SK-N-SH (cell line): ENCODE measurements at regions not wholly inside any gene's neighbourhood (a gene's known extent, or its start where the extent isn't known, plus 50 kb on each side); places are given as distances from the start of the nearest gene placed in this dataset.

Source experiments
- CHD2 ChIP-seq: fragments of 150-350 bp; IDR thresholded peaks from 2 replicates; pipeline ENCODE4 v1.6.1; 2018; ENCODE audit warnings: low read length; ENCODE audit not compliant: partially characterized antibody
- ELF1 ChIP-seq: IDR thresholded peaks from 2 replicates; pipeline ENCODE4 v1.4.0; 2012
- EP300 ChIP-seq, 2 experiments: IDR thresholded peaks; 2 replicates each; pipeline versions ENCODE4 v1.4.0 to v1.6.1; 2012; ENCODE audit warnings: borderline replicate concordance in 1 of 2, low read depth in 1 of 2, low read length in 1 of 2
- EZH2phosphoT487 ChIP-seq: fragments of 200-600 bp; sonication (generic); IDR thresholded peaks from 2 replicates; pipeline ENCODE4 v1.6.1; 2017; ENCODE audit warnings: low read depth, mixed run types, mild to moderate bottlenecking, antibody characterized with exemption, moderate library complexity, borderline replicate concordance
- FOXM1 ChIP-seq: IDR thresholded peaks from 2 replicates; pipeline ENCODE4 v1.4.0; 2012; ENCODE audit warnings: low read depth, mild to moderate bottlenecking
- GABPA ChIP-seq: IDR thresholded peaks from 2 replicates; pipeline ENCODE4 v1.4.0; 2012; ENCODE audit warnings: low read depth, mild to moderate bottlenecking
- IRF3 ChIP-seq: fragments of 150-350 bp; IDR thresholded peaks from 2 replicates; pipeline ENCODE4 v1.6.1; 2016; ENCODE audit warnings: mild to moderate bottlenecking, low read depth, low read length
- JUND ChIP-seq: IDR thresholded peaks from 2 replicates; pipeline ENCODE4 v1.4.0; 2012
- MEF2A ChIP-seq: IDR thresholded peaks from 2 replicates; pipeline ENCODE4 v1.4.0; 2012; ENCODE audit warnings: low read depth, borderline replicate concordance
- MXI1 ChIP-seq: IDR thresholded peaks from 2 replicates; pipeline ENCODE4 v1.6.1; 2012; ENCODE audit warnings: mild to moderate bottlenecking, low read depth, low read length, improper control_type of control experiment
- NFIC ChIP-seq: IDR thresholded peaks from 2 replicates; pipeline ENCODE4 v1.4.0; 2012; ENCODE audit warnings: borderline replicate concordance
- NRF1 ChIP-seq: IDR thresholded peaks from 2 replicates; pipeline ENCODE4 v1.6.1; 2012; ENCODE audit warnings: low read depth, mild to moderate bottlenecking, low read length
- PBX3 ChIP-seq: IDR thresholded peaks from 2 replicates; pipeline ENCODE4; 2012
- POLR2AphosphoS5 ChIP-seq: IDR thresholded peaks from 2 replicates; pipeline ENCODE4 v1.6.1; 2012; ENCODE audit warnings: low read depth, low read length
- REST ChIP-seq: IDR thresholded peaks from 2 replicates; pipeline ENCODE4 v1.6.1; 2012; ENCODE audit warnings: mild to moderate bottlenecking, low read depth, low read length, moderate library complexity
- RFX5 ChIP-seq: IDR thresholded peaks from 2 replicates; pipeline ENCODE4 v1.6.1; 2012; ENCODE audit warnings: mild to moderate bottlenecking, improper control_type of control experiment, low read length
- TAF1 ChIP-seq: IDR thresholded peaks from 2 replicates; pipeline ENCODE4 v1.6.1; 2012; ENCODE audit warnings: low read depth, mild to moderate bottlenecking, low read length, moderate library complexity, borderline replicate concordance
- TEAD4 ChIP-seq: IDR thresholded peaks from 2 replicates; pipeline ENCODE4 v1.4.0; 2012; ENCODE audit warnings: mild to moderate bottlenecking, borderline replicate concordance; ENCODE audit not compliant: insufficient read depth
- USF2 ChIP-seq: fragments of 150-350 bp; IDR thresholded peaks from 2 replicates; pipeline ENCODE4 v1.6.1; 2017; ENCODE audit warnings: antibody characterized with exemption, low read length, low read depth, borderline replicate concordance
- YY1 ChIP-seq: IDR thresholded peaks from 2 replicates; pipeline ENCODE4 v1.4.0; 2012; ENCODE audit warnings: low read depth, mild to moderate bottlenecking

- TF ChIP-seq NRF1 (no peak), CHD2 (no peak), ELF1 (peak; percentile 31; the same call in 1 of the 2 replicates), REST (no peak), PBX3 (0 out of 2 replicates have a peak, but pooled peaks have one; percentile 9), FOXM1 (no peak), GABPA (peak; percentile 47; the same call in 1 of the 2 replicates), POLR2AphosphoS5 (peak; percentile 85), IRF3 (no peak), RFX5 (peak; percentile 11; the same call in 1 of the 2 replicates), TEAD4 (no peak), EZH2phosphoT487 (no peak), JUND (0 out of 2 replicates have a peak, but pooled peaks have one; percentile 14), MXI1 (no peak), EP300 (IDR thresholded peaks at IDR 0.05; ENCODE audit: borderline replicate concordance in 1 of 2, low read depth in 1 of 2, low read length in 1 of 2) (no peak), TAF1 (peak; percentile 88), MEF2A (no peak), YY1 (0 out of 2 replicates have a peak, but pooled peaks have one; percentile 35), USF2 (no peak), NFIC (no peak)
Observed at GRCh38 chr12:54126696-54127537, 61.9 kb downstream of the SMUG1 start (continued).
